Stomach (tissue), 8 donors: ENCODE measurements at regions not wholly inside any gene's neighbourhood (a gene's known extent, or its start where the extent isn't known, plus 50 kb on each side); places are given as distances from the start of the nearest gene placed in this dataset.

ENCODE experiments used
- DNase-seq, 2 donors: peaks; one replicate each; pipeline versions ENCODE4 v3.0.0 to v3.0.0-alpha.2; 2013 to 2019
- H3K27ac ChIP-seq, 5 donors: fragments of 200-600 bp in 4 of 5; sonication (generic) in 4 of 5; one replicate each; pipeline ENCODE4 v1.5.1; 2013 to 2019; ENCODE audit warnings: mild to moderate bottlenecking in 1 of 5, moderate library complexity in 1 of 5
- H3K27me3 ChIP-seq, 3 donors: fragments of 200-600 bp; sonication (generic); one replicate each; pipeline ENCODE4 v1.5.1; 2017 to 2019; ENCODE audit warnings: mixed run types in 1 of 3
- H3K36me3 ChIP-seq, 4 donors: fragments of 200-600 bp; sonication (generic); 1 replicate in 3 of 4; 2 replicates in 1 of 4; pipeline ENCODE4 v1.5.1; 2016 to 2019
- H3K4me1 ChIP-seq, 4 donors: fragments of 200-600 bp; sonication (generic); one replicate each; pipeline ENCODE4 v1.5.1; 2016 to 2019
- H3K4me3 ChIP-seq, 4 donors: fragments of 200-600 bp; sonication (generic) in 3 of 4; one replicate each; pipeline ENCODE4 v1.5.1; 2016 to 2019; ENCODE audit warnings: mild to moderate bottlenecking in 1 of 4
- H3K9me3 ChIP-seq, 4 donors: fragments of 200-600 bp; sonication (generic); one replicate each; pipeline ENCODE4 v1.5.1; 2016 to 2019
- EP300 ChIP-seq: sonication (generic); formaldehyde crosslinking; IDR thresholded peaks from one replicate; pipeline ENCODE4 v1.6.1; 2017; ENCODE audit warnings: antibody characterized with exemption
- POLR2A ChIP-seq, 4 donors: fragments of 450-650 bp; IDR thresholded peaks; one replicate each; pipeline ENCODE4 v1.6.1; 2016; ENCODE audit warnings: antibody characterized with exemption in 4 of 4, control low read depth in 2 of 4, mild to moderate bottlenecking in 1 of 4, moderate library complexity in 1 of 4
- POLR2AphosphoS5 ChIP-seq, 3 donors: sonication (generic); formaldehyde crosslinking; IDR thresholded peaks; one replicate each; pipeline ENCODE4 v1.6.1; 2016; ENCODE audit warnings: antibody characterized with exemption in 3 of 3
- WGBS, 5 donors: extraction: QIAGEN DNeasy Blood & Tissue Kit in 3 of 5; methylation state at CpG; one replicate each; pipeline versions ENCODE4 v1.1.5 to v1.1.7; 2013 to 2018; 5-methylcytosine and 5-hydroxymethylcytosine counted together
- intact Hi-C: fragments of 100-400 bp; cut with DNase I; formaldehyde crosslinking; loops from one replicate; pipeline ENCODE4 v1.15.1; 2023; ENCODE audit warnings: low total_unique reads
- TF ChIP-seq, protein P1 (sequence below), 7 experiments: fragments of 450-650 bp in 4 of 7; fragments of 200-600 bp in 3 of 7; sonication (generic) in 3 of 7; IDR thresholded peaks; one replicate each; pipeline ENCODE4 v1.5.1; 2016 to 2019; ENCODE audit warnings: antibody characterized with exemption in 7 of 7, control low read depth in 2 of 7, mild to moderate bottlenecking in 1 of 7
- donor health status: healthy with polysubstance abuse.
- donor health status: Bipolar disorder and iron deficiency.
- donor health status: healthy.

GRCh38 chr14:73800970-73801515 is 50.6 kb upstream of the PTGR2 start:
- Histone ChIP-seq H3K9me3 (no peaks in the 10 kb centered on the region), H3K27ac (no peak overlapping the region), H3K4me1 (peaks cover 0 to 21% (median 4%) of the 10 kb centered on the region in 4 donors), H3K27me3 (no peaks in the 10 kb centered on the region), H3K36me3 (peaks cover 0 to 6% (median 3%) of the 10 kb centered on the region in 4 donors), H3K4me3 (no peak overlapping the region)
- no peak for DNase-seq
- TF ChIP-seq POLR2AphosphoS5 (IDR thresholded peaks at IDR 0.05) (no peak), POLR2A (IDR thresholded peaks at IDR 0.05) (no peak), EP300 (no peak)
- TF ChIP-seq, protein P1, sequence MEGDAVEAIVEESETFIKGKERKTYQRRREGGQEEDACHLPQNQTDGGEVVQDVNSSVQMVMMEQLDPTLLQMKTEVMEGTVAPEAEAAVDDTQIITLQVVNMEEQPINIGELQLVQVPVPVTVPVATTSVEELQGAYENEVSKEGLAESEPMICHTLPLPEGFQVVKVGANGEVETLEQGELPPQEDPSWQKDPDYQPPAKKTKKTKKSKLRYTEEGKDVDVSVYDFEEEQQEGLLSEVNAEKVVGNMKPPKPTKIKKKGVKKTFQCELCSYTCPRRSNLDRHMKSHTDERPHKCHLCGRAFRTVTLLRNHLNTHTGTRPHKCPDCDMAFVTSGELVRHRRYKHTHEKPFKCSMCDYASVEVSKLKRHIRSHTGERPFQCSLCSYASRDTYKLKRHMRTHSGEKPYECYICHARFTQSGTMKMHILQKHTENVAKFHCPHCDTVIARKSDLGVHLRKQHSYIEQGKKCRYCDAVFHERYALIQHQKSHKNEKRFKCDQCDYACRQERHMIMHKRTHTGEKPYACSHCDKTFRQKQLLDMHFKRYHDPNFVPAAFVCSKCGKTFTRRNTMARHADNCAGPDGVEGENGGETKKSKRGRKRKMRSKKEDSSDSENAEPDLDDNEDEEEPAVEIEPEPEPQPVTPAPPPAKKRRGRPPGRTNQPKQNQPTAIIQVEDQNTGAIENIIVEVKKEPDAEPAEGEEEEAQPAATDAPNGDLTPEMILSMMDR (IDR thresholded peaks at IDR 0.05): no peak
- intact Hi-C loops: no loop called here
- WGBS, 5 donors: 93 to 98% (median 97%) methylated on average over 7 of the region's 7 CpGs

GRCh38 chr14:73797543-73798265 is 53.9 kb upstream of the PTGR2 start:
- intact Hi-C loops: loop anchor here (10.0 kb wide), 1 partner anchor 63 kb away; no protein-coding TSS in a partner anchor
- H3K27me3 ChIP-seq: no peaks in the 10 kb centered on the region
- 64 to 78% (median 68%) methylated on average over 4 of the region's 4 CpGs for WGBS, 5 donors
- TF ChIP-seq, protein P1 (IDR thresholded peaks at IDR 0.05): no peak
- H3K9me3 ChIP-seq: no peaks in the 10 kb centered on the region
- no peak for DNase-seq
- H3K27ac ChIP-seq: peak overlapping the region in 2 of 5 donors; percentile 19 to 39
- no peak overlapping the region for H3K4me3 ChIP-seq
- peaks cover 0 to 1% (median under 1%) of the 10 kb centered on the region in 4 donors for H3K36me3 ChIP-seq
- peaks cover 9 to 40% (median 15%) of the 10 kb centered on the region in 4 donors for H3K4me1 ChIP-seq

DNA sequence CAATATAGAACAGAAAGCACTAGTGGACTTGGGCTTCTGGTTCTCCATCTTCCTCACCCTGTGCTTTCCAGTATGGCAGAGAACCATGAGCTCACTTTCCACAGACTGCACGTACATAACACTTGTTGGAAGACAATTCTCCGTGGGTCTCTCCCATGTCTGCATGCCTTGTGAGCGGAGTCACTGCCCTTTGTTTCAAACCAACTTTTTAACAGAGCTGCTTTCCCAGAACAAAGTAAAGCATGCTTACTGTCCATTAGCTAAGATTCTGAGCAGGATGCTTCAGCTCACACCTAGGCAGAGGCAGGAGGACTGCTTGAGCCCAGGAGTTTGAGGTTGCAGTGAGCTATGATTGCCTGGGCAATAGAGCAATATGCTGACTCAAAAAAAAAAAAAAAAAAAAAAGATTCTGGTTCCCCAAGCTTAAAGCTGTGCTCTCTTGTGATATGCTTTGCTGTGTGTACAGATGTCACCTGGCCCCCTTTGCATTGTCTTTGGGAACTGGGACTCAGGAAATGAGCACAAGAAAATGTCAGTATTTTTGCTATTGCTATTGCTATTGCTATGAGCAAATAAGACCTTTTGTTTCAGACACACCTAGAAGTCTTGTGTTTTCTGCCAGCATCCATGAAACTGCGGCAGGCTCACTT is 54.6 kb upstream of the PTGR2 start:
- TF ChIP-seq POLR2AphosphoS5 (IDR thresholded peaks at IDR 0.05): no peak
- no peak for TF ChIP-seq POLR2A (IDR thresholded peaks at IDR 0.05)
- no peak for TF ChIP-seq EP300
- TF ChIP-seq, protein P1 (IDR thresholded peaks at IDR 0.05): no peak
- intact Hi-C loops: loop anchor here (10.0 kb wide), 1 partner anchor 62 kb away; no protein-coding TSS in a partner anchor
- H3K4me1 ChIP-seq: peaks cover 9 to 40% (median 14%) of the 10 kb centered on the region in 4 donors
- H3K36me3 ChIP-seq: no peaks in the 10 kb centered on the region
- no peaks in the 10 kb centered on the region for H3K27me3 ChIP-seq
- DNase-seq: no peak
- 72 to 79% (median 76%) methylated on average over 4 of the region's 4 CpGs for WGBS, 5 donors
- H3K27ac ChIP-seq: peak overlapping the region in 2 of 5 donors; percentile 19 to 39
- no peak overlapping the region for H3K4me3 ChIP-seq
- no peaks in the 10 kb centered on the region for H3K9me3 ChIP-seq

- H3K27me3 ChIP-seq: no peaks in the 10 kb centered on the region
- no peaks in the 10 kb centered on the region for H3K36me3 ChIP-seq
- intact Hi-C loops: loop anchor here (10.0 kb wide), 1 partner anchor 62 kb away; no protein-coding TSS in a partner anchor
- TF ChIP-seq EP300 (no peak), POLR2AphosphoS5 (IDR thresholded peaks at IDR 0.05) (no peak), POLR2A (IDR thresholded peaks at IDR 0.05) (no peak)
- TF ChIP-seq, protein P1 (IDR thresholded peaks at IDR 0.05): no peak
- H3K9me3 ChIP-seq: no peaks in the 10 kb centered on the region
- peak overlapping the region in 2 of 5 donors; percentile 45 to 74 for H3K27ac ChIP-seq
- DNase-seq: no peak
- WGBS, 5 donors: 72 to 90% (median 74%) methylated on average over 2 of the region's 2 CpGs
- no peak overlapping the region for H3K4me3 ChIP-seq
- peaks cover 9 to 40% (median 16%) of the 10 kb centered on the region in 4 donors for H3K4me1 ChIP-seq
Measured at GRCh38 chr14:73796415-73796814, 55.2 kb upstream of the PTGR2 start.
